Tibial nerve (tissue), 4 donors: ENCODE measurements at regions not wholly inside any gene's neighbourhood (a gene's known extent, or its start where the extent isn't known, plus 50 kb on each side); places are given as distances from the start of the nearest gene placed in this dataset.

Experiments
- DNase-seq, 2 donors: peaks; one replicate each; pipeline ENCODE4 v3.0.0-alpha.2; 2019; ENCODE audit warnings: low spot score in 2 of 2
- H3K27ac ChIP-seq, 4 donors: fragments of 200-600 bp; sonication (generic) in 3 of 4; one replicate each; pipeline ENCODE4 v1.5.1; 2017 to 2019; ENCODE audit warnings: mild to moderate bottlenecking in 1 of 4
- H3K27me3 ChIP-seq, 2 donors: fragments of 200-600 bp; sonication (generic) in 1 of 2; one replicate each; pipeline versions ENCODE4 v1.5.1 to v1.6.0; 2017 to 2019
- H3K36me3 ChIP-seq, 3 donors: fragments of 200-600 bp; sonication (generic); one replicate each; pipeline ENCODE4 v1.5.1; 2018 to 2019
- H3K4me1 ChIP-seq, 4 donors: fragments of 200-600 bp; sonication (generic) in 3 of 4; one replicate each; pipeline ENCODE4 v1.5.1; 2017 to 2019
- H3K4me3 ChIP-seq, 4 donors: fragments of 200-600 bp; sonication (generic) in 3 of 4; one replicate each; pipeline ENCODE4 v1.5.1; 2017 to 2019; ENCODE audit warnings: mild to moderate bottlenecking in 1 of 4, moderate library complexity in 1 of 4
- H3K9me3 ChIP-seq, 4 donors: fragments of 200-600 bp; sonication (generic) in 3 of 4; one replicate each; pipeline ENCODE4 v1.5.1; 2017 to 2019
- CTCF ChIP-seq, 5 experiments: fragments of 200-600 bp in 3 of 5; fragments of 450-650 bp in 2 of 5; sonication (generic) in 3 of 5; IDR thresholded peaks; one replicate each; pipeline ENCODE4 v1.5.1; 2016 to 2019; ENCODE audit warnings: antibody characterized with exemption in 5 of 5, mild to moderate bottlenecking in 3 of 5, moderate library complexity in 2 of 5
- EP300 ChIP-seq, 2 donors: sonication (generic); formaldehyde crosslinking; IDR thresholded peaks; one replicate each; pipeline ENCODE4 v1.6.1; 2017; ENCODE audit warnings: antibody characterized with exemption in 2 of 2, mild to moderate bottlenecking in 1 of 2
- POLR2A ChIP-seq, 2 donors: fragments of 450-650 bp; IDR thresholded peaks; one replicate each; pipeline ENCODE4 v1.6.1; 2017; ENCODE audit warnings: antibody characterized with exemption in 2 of 2, mild to moderate bottlenecking in 2 of 2, moderate library complexity in 2 of 2
- WGBS, 2 donors: methylation state at CpG; one replicate each; pipeline ENCODE4 v1.1.5; 2018; 5-methylcytosine and 5-hydroxymethylcytosine counted together

GRCh38 chr20:16806886-16807285 lies 58.7 kb downstream of the OTOR start:
- TF ChIP-seq CTCF (IDR thresholded peaks at IDR 0.05) = no peak
- no peak for TF ChIP-seq EP300 (IDR thresholded peaks at IDR 0.05)
- TF ChIP-seq POLR2A (IDR thresholded peaks at IDR 0.05) = no peak
- Histone ChIP-seq H3K9me3 (no peaks in the 10 kb centered on the region), H3K4me3 (no peak overlapping the region), H3K27me3 (no peaks in the 10 kb centered on the region), H3K27ac (no peak overlapping the region), H3K4me1 (peaks cover 0 to 5% (median 0%) of the 10 kb centered on the region in 4 donors), H3K36me3 (no peaks in the 10 kb centered on the region)
- WGBS, 2 donors = 54 to 70% methylated on average over 7 of the region's 7 CpGs
- no peak for DNase-seq

- Histone ChIP-seq H3K27ac (no peak overlapping the region), H3K4me3 (no peak overlapping the region), H3K4me1 (no peaks in the 10 kb centered on the region), H3K9me3 (no peaks in the 10 kb centered on the region), H3K36me3 (no peaks in the 10 kb centered on the region), H3K27me3 (no peaks in the 10 kb centered on the region)
- TF ChIP-seq POLR2A (IDR thresholded peaks at IDR 0.05) (no peak), CTCF (IDR thresholded peaks at IDR 0.05) (no peak), EP300 (IDR thresholded peaks at IDR 0.05) (no peak)
- 60 to 65% methylated on average over 4 of the region's 4 CpGs for WGBS, 2 donors
- no peak for DNase-seq
Measured at GRCh38 chr20:16808796-16809195, 60.6 kb downstream of the OTOR start.

DNA sequence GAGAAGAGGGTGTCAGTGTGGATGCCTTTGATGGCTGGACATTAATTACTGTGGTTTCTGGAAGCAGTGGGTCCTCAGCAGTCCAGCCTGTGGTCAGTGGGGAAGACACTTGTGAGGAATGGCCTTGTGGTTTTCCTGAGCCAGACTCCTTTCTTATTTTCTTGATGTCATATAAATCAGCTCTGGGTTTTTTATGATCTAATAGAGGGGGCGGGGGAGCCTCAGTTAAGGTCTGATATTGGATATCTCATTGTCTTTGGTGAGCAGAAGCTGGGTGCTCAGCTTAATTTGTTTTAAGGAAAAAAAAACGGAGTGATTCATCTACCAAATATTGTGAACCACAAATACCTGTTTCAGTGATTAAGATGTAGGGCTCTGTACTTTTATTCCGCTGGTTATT lies 62.1 kb downstream of the OTOR start:
- no peaks in the 10 kb centered on the region for H3K9me3 ChIP-seq
- H3K36me3 ChIP-seq = no peaks in the 10 kb centered on the region
- DNase-seq = no peak
- WGBS, 2 donors = 90 to 92% methylated on average over 3 of the region's 3 CpGs
- no peak overlapping the region for H3K27ac ChIP-seq
- TF ChIP-seq POLR2A (IDR thresholded peaks at IDR 0.05) (no peak), EP300 (IDR thresholded peaks at IDR 0.05) (no peak), CTCF (IDR thresholded peaks at IDR 0.05) (no peak)
- H3K4me3 ChIP-seq = no peak overlapping the region
- H3K27me3 ChIP-seq = no peaks in the 10 kb centered on the region
- H3K4me1 ChIP-seq = no peaks in the 10 kb centered on the region

GRCh38 chr20:16816192-16816591 lies 68.0 kb downstream of the OTOR start:
- Histone ChIP-seq H3K27me3 (no peaks in the 10 kb centered on the region), H3K9me3 (no peaks in the 10 kb centered on the region), H3K4me1 (no peaks in the 10 kb centered on the region), H3K27ac (no peak overlapping the region), H3K36me3 (no peaks in the 10 kb centered on the region), H3K4me3 (no peak overlapping the region)
- TF ChIP-seq POLR2A (IDR thresholded peaks at IDR 0.05) (no peak), CTCF (IDR thresholded peaks at IDR 0.05) (no peak), EP300 (IDR thresholded peaks at IDR 0.05) (no peak)
- no peak for DNase-seq
- 34 to 38% methylated on average over 3 of the region's 3 CpGs for WGBS, 2 donors

- Histone ChIP-seq H3K36me3 (no peaks in the 10 kb centered on the region), H3K9me3 (no peaks in the 10 kb centered on the region), H3K4me3 (no peak overlapping the region), H3K27me3 (no peaks in the 10 kb centered on the region), H3K27ac (no peak overlapping the region), H3K4me1 (no peaks in the 10 kb centered on the region)
- WGBS, 2 donors = 65 to 84% methylated on average over 2 of the region's 2 CpGs
- DNase-seq = no peak
- TF ChIP-seq POLR2A (IDR thresholded peaks at IDR 0.05) (no peak), CTCF (IDR thresholded peaks at IDR 0.05) (no peak), EP300 (IDR thresholded peaks at IDR 0.05) (no peak)
Measured at GRCh38 chr20:16819483-16819882, 71.3 kb downstream of the OTOR start.
